MM.1S (cell line): ENCODE measurements at regions not wholly inside any gene's neighbourhood (a gene's known extent, or its start where the extent isn't known, plus 50 kb on each side); places are given as distances from the start of the nearest gene placed in this dataset.

Experiments used
- EZH2 ChIP-seq: fragments of 300-600 bp; sonication (generic); optimal IDR thresholded peaks from 2 replicates; pipeline ENCODE3; 2017; ENCODE audit warnings: low read depth, mild to moderate bottlenecking, antibody characterized with exemption, low read length, mixed read lengths
- TF ChIP-seq, protein P1 (sequence below): fragments of 300-600 bp; sonication (generic); IDR thresholded peaks from 2 replicates; pipeline ENCODE4 v1.5.1; 2016; ENCODE audit warnings: antibody characterized with exemption, low read length, mixed read lengths

DNA sequence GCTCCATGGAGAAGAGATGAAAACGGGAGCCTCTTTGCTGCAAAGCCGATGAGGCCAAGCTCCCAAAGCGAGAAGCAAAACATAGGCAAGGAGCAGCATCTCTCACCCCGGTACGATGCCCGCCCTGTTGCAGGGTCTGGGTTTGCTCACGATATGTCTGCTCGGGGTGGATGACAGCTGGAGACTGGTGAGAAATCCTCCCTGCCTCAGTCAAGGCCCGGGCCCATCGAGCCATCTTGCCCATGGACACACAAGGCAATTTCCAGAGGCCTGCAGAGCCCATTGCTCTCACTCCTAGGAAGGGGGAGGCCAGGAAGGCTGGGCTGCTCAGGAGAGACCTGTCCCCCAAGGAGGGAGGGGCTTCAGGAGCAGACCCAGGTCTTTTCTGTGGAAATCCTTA lies 391.7 kb upstream of the SHH start:
- TF ChIP-seq, protein P1, sequence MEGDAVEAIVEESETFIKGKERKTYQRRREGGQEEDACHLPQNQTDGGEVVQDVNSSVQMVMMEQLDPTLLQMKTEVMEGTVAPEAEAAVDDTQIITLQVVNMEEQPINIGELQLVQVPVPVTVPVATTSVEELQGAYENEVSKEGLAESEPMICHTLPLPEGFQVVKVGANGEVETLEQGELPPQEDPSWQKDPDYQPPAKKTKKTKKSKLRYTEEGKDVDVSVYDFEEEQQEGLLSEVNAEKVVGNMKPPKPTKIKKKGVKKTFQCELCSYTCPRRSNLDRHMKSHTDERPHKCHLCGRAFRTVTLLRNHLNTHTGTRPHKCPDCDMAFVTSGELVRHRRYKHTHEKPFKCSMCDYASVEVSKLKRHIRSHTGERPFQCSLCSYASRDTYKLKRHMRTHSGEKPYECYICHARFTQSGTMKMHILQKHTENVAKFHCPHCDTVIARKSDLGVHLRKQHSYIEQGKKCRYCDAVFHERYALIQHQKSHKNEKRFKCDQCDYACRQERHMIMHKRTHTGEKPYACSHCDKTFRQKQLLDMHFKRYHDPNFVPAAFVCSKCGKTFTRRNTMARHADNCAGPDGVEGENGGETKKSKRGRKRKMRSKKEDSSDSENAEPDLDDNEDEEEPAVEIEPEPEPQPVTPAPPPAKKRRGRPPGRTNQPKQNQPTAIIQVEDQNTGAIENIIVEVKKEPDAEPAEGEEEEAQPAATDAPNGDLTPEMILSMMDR, result no peak
- no peak for TF ChIP-seq EZH2
